ENCODE measurements at regions not wholly inside any gene's neighbourhood (a gene's known extent, or its start where the extent isn't known, plus 50 kb on each side); places are given as distances from the start of the nearest gene placed in this dataset.

DNA sequence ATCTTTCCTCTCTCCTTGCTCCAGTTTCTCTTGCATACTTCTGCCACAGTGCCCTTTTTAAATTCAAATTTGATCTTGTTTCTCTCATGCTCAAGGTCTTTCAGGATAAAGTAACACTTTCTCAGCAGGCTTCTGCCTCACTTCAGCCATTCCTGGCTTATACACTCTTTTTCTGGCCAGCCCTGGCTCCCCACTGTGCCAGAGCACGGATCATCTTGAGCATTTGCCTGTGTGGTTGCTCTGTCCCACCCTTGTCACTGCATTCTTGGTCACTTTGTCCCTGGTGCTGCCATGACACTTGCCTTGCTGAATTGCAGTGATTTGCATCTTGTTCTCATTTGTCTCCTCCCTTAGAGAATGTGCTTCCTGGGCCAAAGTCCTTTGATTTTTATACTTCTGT, 634.3 kb downstream of the TMEM182 start:
- H3K4me3 ChIP-seq (ENCODE audit: low read depth in 1 of 3, low read length in 3 of 3), result no peak overlapping the region
- H3K27me3 ChIP-seq (ENCODE audit: control insufficient read depth in 4 of 4, insufficient read depth in 4 of 4, low read length in 3 of 4), result no peaks in the 10 kb centered on the region
- H3K27ac ChIP-seq (ENCODE audit: low read depth in 1 of 2, low read length in 2 of 2), result no peak overlapping the region
- no peak for TF ChIP-seq MAX (IDR thresholded peaks at IDR 0.05)
- TF ChIP-seq RXRA (IDR thresholded peaks at IDR 0.05), result no peak
- TF ChIP-seq, protein P1, sequence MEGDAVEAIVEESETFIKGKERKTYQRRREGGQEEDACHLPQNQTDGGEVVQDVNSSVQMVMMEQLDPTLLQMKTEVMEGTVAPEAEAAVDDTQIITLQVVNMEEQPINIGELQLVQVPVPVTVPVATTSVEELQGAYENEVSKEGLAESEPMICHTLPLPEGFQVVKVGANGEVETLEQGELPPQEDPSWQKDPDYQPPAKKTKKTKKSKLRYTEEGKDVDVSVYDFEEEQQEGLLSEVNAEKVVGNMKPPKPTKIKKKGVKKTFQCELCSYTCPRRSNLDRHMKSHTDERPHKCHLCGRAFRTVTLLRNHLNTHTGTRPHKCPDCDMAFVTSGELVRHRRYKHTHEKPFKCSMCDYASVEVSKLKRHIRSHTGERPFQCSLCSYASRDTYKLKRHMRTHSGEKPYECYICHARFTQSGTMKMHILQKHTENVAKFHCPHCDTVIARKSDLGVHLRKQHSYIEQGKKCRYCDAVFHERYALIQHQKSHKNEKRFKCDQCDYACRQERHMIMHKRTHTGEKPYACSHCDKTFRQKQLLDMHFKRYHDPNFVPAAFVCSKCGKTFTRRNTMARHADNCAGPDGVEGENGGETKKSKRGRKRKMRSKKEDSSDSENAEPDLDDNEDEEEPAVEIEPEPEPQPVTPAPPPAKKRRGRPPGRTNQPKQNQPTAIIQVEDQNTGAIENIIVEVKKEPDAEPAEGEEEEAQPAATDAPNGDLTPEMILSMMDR (IDR thresholded peaks at IDR 0.05; ENCODE audit: low read depth, low read length, missing input control), result no peak
- no peak for TF ChIP-seq HNF4A (conservative IDR thresholded peaks at IDR 0.05)
- TF ChIP-seq GABPA (IDR thresholded peaks at IDR 0.05 in 1 of 2, conservative IDR thresholded peaks at IDR 0.05 in 1 of 2), result no peak
- TF ChIP-seq SP1 (IDR thresholded peaks at IDR 0.05), result no peak
- no peak for TF ChIP-seq HNF4G (IDR thresholded peaks at IDR 0.05)
- TF ChIP-seq, protein P2, sequence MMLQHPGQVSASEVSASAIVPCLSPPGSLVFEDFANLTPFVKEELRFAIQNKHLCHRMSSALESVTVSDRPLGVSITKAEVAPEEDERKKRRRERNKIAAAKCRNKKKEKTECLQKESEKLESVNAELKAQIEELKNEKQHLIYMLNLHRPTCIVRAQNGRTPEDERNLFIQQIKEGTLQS (IDR thresholded peaks at IDR 0.05), result no peak
- TF ChIP-seq REST (IDR thresholded peaks at IDR 0.05), result no peak
- no peaks in the 10 kb centered on the region for H3K9me3 ChIP-seq (ENCODE audit: control insufficient read depth in 4 of 4, low read length in 3 of 4)
- H3K36me3 ChIP-seq (ENCODE audit: control insufficient read depth in 4 of 4, insufficient read depth in 3 of 4, low read depth in 1 of 4, low read length in 3 of 4), result no peaks in the 10 kb centered on the region
- WGBS, result 13% methylated on average over 1 of the region's 1 CpG
- H3K9ac ChIP-seq (ENCODE audit: low read depth in 1 of 2, low read length in 2 of 2), result no peak overlapping the region
- no peaks in the 10 kb centered on the region for H3K4me1 ChIP-seq (ENCODE audit: control insufficient read depth in 4 of 4, insufficient read depth in 4 of 4, low read length in 3 of 4)
- DNase-seq (ENCODE audit: low spot score), result no peak

DNA sequence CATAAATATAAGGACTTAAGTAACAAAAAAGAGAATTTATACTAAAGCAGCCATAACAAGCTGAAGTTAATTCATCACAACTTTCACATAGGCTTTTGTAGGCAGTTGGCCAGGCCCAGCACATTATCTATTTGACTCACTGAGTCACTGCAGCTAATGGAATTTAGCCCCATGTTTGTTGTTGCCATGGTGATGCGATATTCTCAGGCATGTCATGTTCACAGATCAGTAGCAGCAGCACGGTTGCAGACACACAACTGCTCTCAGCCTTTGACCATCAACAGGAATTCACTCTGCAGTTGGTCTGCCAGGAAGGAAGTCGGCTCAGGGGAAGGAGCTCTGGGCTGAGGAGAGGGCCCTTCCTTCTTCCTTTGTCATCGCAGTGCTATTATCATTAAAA, 639.8 kb downstream of the TMEM182 start:
- TF ChIP-seq RAD21 (IDR thresholded peaks at IDR 0.05), result no peak
- no peak for TF ChIP-seq ZBTB33 (IDR thresholded peaks at IDR 0.05)
- TF ChIP-seq RXRA (IDR thresholded peaks at IDR 0.05), result peak in 1 of 2 donors; percentile 29
- Histone ChIP-seq H3K36me3 (ENCODE audit: control insufficient read depth in 4 of 4, insufficient read depth in 3 of 4, low read depth in 1 of 4, low read length in 3 of 4) (no peaks in the 10 kb centered on the region), H3K4me1 (ENCODE audit: control insufficient read depth in 4 of 4, insufficient read depth in 4 of 4, low read length in 3 of 4) (no peaks in the 10 kb centered on the region), H3K27me3 (ENCODE audit: control insufficient read depth in 4 of 4, insufficient read depth in 4 of 4, low read length in 3 of 4) (peaks cover 0 to 2% (median 0%) of the 10 kb centered on the region in 4 donors), H3K27ac (ENCODE audit: low read depth in 1 of 2, low read length in 2 of 2) (no peak overlapping the region), H3K9me3 (ENCODE audit: control insufficient read depth in 4 of 4, low read length in 3 of 4) (no peaks in the 10 kb centered on the region), H3K4me3 (ENCODE audit: low read depth in 1 of 3, low read length in 3 of 3) (no peak overlapping the region), H3K9ac (ENCODE audit: low read depth in 1 of 2, low read length in 2 of 2) (no peak overlapping the region)
- 19% methylated on average over 4 of the region's 4 CpGs for WGBS
- no peak for DNase-seq (ENCODE audit: low spot score)
